AG10803 (cell line): ENCODE measurements at regions not wholly inside any gene's neighbourhood (a gene's known extent, or its start where the extent isn't known, plus 50 kb on each side); places are given as distances from the start of the nearest gene placed in this dataset.

Experiments
- DNase-seq: peaks from one replicate; pipeline ENCODE4 v3.0.0; 2010; ENCODE audit warnings: low read depth
- H3K4me3 ChIP-seq: 2 replicates; pipeline ENCODE4 v1.5.1; 2011; ENCODE audit warnings: mild to moderate bottlenecking, low read length, control low read depth
- CTCF ChIP-seq: conservative IDR thresholded peaks from 2 replicates; pipeline ENCODE4 v1.5.1; 2011; ENCODE audit warnings: mild to moderate bottlenecking, low read length, control low read depth, inconsistent platforms

- no peak for DNase-seq
- no peak for TF ChIP-seq CTCF
- no peak overlapping the region for H3K4me3 ChIP-seq
Measured at GRCh38 chr3:95351158-95351557, 1288.3 kb downstream of the NSUN3 start.

- TF ChIP-seq CTCF = no peak
Measured at GRCh38 chr3:95352471-95352870, 1289.6 kb downstream of the NSUN3 start.

GRCh38 chr3:95354489-95354888 is 1291.6 kb downstream of the NSUN3 start:
- H3K4me3 ChIP-seq = no peak overlapping the region
- TF ChIP-seq CTCF = no peak
- no peak for DNase-seq

More at GRCh38 chr3:95352471-95352870, 1289.6 kb downstream of the NSUN3 start:
- no peak overlapping the region for H3K4me3 ChIP-seq
- DNase-seq = no peak

GRCh38 chr3:95356764-95357501 is 1294.1 kb downstream of the NSUN3 start:
- no peak for TF ChIP-seq CTCF
- no peak overlapping the region for H3K4me3 ChIP-seq
- no peak for DNase-seq

- no peak for DNase-seq
- TF ChIP-seq CTCF = no peak
- H3K4me3 ChIP-seq = no peak overlapping the region
Measured at GRCh38 chr3:95387242-95388021, 1324.6 kb downstream of the NSUN3 start.

- DNase-seq = no peak
- TF ChIP-seq CTCF = no peak
Measured at GRCh38 chr3:95389725-95390313, 1327.0 kb downstream of the NSUN3 start.

More at GRCh38 chr3:95389725-95390313, 1327.0 kb downstream of the NSUN3 start:
- H3K4me3 ChIP-seq = no peak overlapping the region
